H1 (cell line): ENCODE measurements at regions not wholly inside any gene's neighbourhood (a gene's known extent, or its start where the extent isn't known, plus 50 kb on each side); places are given as distances from the start of the nearest gene placed in this dataset.

Experiments
- CTCF ChIA-PET: fragments of 300-600 bp; sonication (Branson Sonifier 250); formaldehyde crosslinking; loops from one replicate; lab custom pipeline; 2021; ENCODE audit not compliant: partially characterized antibody; lab: Charles Lee
- POLR2A ChIA-PET: fragments of 300-600 bp; sonication (Branson Sonifier 250); formaldehyde crosslinking; loops from one replicate; lab custom pipeline; 2021; ENCODE audit warnings: inconsistent platforms; ENCODE audit not compliant: partially characterized antibody; lab: Charles Lee
- DNase-seq, 2 experiments: peaks; one replicate each; pipeline versions ENCODE4 v3.0.0 to v3.0.0-alpha.2; 2010 to 2022; ENCODE audit warnings: low spot score in 2 of 2, low read depth in 1 of 2, mixed read lengths in 1 of 2
- FAIRE-seq: peaks from 2 replicates; lab custom pipeline; 2011; peaks lifted over from hg19 to GRCh38; lab: Jason Lieb, UNC
- H2AFZ ChIP-seq: 2 replicates; pipeline ENCODE4 v1.8.1; 2012; ENCODE audit warnings: low read length, inconsistent platforms
- H2AK5ac ChIP-seq: 2 replicates; pipeline ENCODE4 v1.6.1; 2013; ENCODE audit warnings: low read depth, low read length
- H2BK120ac ChIP-seq: replicated peaks from 2 replicates; pipeline ENCODE3; 2013; ENCODE audit warnings: low read depth, low read length, inconsistent platforms
- H2BK12ac ChIP-seq: 2 replicates; pipeline ENCODE4 v1.6.1; 2013; ENCODE audit warnings: low read depth, low read length
- H2BK15ac ChIP-seq: 2 replicates; pipeline ENCODE4 v1.6.1; 2013; ENCODE audit warnings: low read length
- H2BK20ac ChIP-seq: 2 replicates; pipeline ENCODE4 v1.6.1; 2013; ENCODE audit warnings: low read length
- H2BK5ac ChIP-seq: 2 replicates; pipeline ENCODE4 v1.6.1; 2013; ENCODE audit warnings: low read depth, low read length
- H3K14ac ChIP-seq: 2 replicates; pipeline ENCODE4 v1.6.1; 2013; ENCODE audit warnings: inconsistent platforms; ENCODE audit not compliant: insufficient read length
- H3K18ac ChIP-seq: 2 replicates; pipeline ENCODE4 v1.6.1; 2013; ENCODE audit warnings: low read length; ENCODE audit errors: extremely low read depth
- H3K23ac ChIP-seq: 2 replicates; pipeline ENCODE4 v1.6.1; 2013; ENCODE audit warnings: inconsistent platforms; ENCODE audit not compliant: insufficient read length
- H3K23me2 ChIP-seq: 2 replicates; pipeline ENCODE4 v1.6.1; 2013; ENCODE audit warnings: low read depth, low read length
- H3K27ac ChIP-seq: 2 replicates; pipeline ENCODE4 v1.6.1; 2011; ENCODE audit warnings: low read depth, low read length, inconsistent platforms
- H3K27me3 ChIP-seq, 4 experiments: replicated peaks in 1 of 4; 1 replicate in 1 of 4; 2 replicates in 3 of 4; pipeline versions ENCODE4 v1.6.1 to v1.8.1; 2011 to 2013; ENCODE audit warnings: low read length in 3 of 4, mild to moderate bottlenecking in 3 of 4, inconsistent platforms in 2 of 4, mixed read lengths in 2 of 4, moderate library complexity in 1 of 4; ENCODE audit not compliant: control insufficient read depth in 3 of 4, insufficient read depth in 3 of 4; ENCODE audit errors: extremely low read depth in 1 of 4
- H3K36me3 ChIP-seq, 4 experiments: 2 replicates each; pipeline versions ENCODE4 v1.6.1 to v1.8.1; 2011 to 2013; ENCODE audit warnings: mild to moderate bottlenecking in 4 of 4, low read length in 3 of 4, moderate library complexity in 2 of 4, control low read depth in 1 of 4, inconsistent platforms in 1 of 4; ENCODE audit not compliant: insufficient read depth in 4 of 4, control insufficient read depth in 2 of 4
- H3K4ac ChIP-seq: replicated peaks from 2 replicates; pipeline ENCODE3; 2013; ENCODE audit warnings: low read length, low read depth, mixed read lengths, inconsistent platforms; ENCODE audit not compliant: insufficient read length
- H3K4me1 ChIP-seq, 4 experiments: replicated peaks in 1 of 4; 1 replicate in 1 of 4; 2 replicates in 3 of 4; pipeline versions ENCODE4 v1.6.1 to v1.8.1; 2011 to 2013; ENCODE audit warnings: low read length in 3 of 4, inconsistent platforms in 2 of 4, mixed read lengths in 1 of 4; ENCODE audit not compliant: insufficient read depth in 4 of 4, control insufficient read depth in 3 of 4
- H3K4me2 ChIP-seq, 2 experiments: 2 replicates each; pipeline versions ENCODE4 v1.6.1 to v1.8.1; 2011 to 2013; ENCODE audit warnings: low read depth in 2 of 2, low read length in 2 of 2, control low read depth in 1 of 2, inconsistent platforms in 1 of 2, mild to moderate bottlenecking in 1 of 2; ENCODE audit not compliant: insufficient read depth in 1 of 2
- H3K4me3 ChIP-seq, 4 experiments: fragments of 200-600, 300-600 bp in 1 of 4; sonication (generic), shearing (Covaris generic), sonication (Bioruptor Twin) in 1 of 4; 2 replicates each; pipeline versions ENCODE4 v1.5.1 to v1.8.1; 2011 to 2016; ENCODE audit warnings: low read length in 4 of 4, low read depth in 3 of 4, control low read depth in 2 of 4, inconsistent platforms in 2 of 4, mild to moderate bottlenecking in 2 of 4, mixed read lengths in 1 of 4, moderate library complexity in 1 of 4; ENCODE audit not compliant: insufficient read depth in 2 of 4; ENCODE audit errors: extremely low read depth in 1 of 4
- H3K56ac ChIP-seq: replicated peaks from 2 replicates; pipeline ENCODE3; 2013; ENCODE audit warnings: low read depth, mild to moderate bottlenecking, mixed read lengths, low read length, inconsistent platforms; ENCODE audit not compliant: insufficient read length
- H3K79me1 ChIP-seq: 2 replicates; pipeline ENCODE4 v1.6.1; 2013; ENCODE audit warnings: low read depth, low read length, control low read depth
- H3K79me2 ChIP-seq, 2 experiments: 2 replicates each; pipeline versions ENCODE4 v1.6.1 to v1.8.1; 2012 to 2013; ENCODE audit warnings: low read length in 2 of 2, mild to moderate bottlenecking in 2 of 2, inconsistent platforms in 1 of 2; ENCODE audit not compliant: insufficient read depth in 2 of 2, control insufficient read depth in 1 of 2
- H3K9ac ChIP-seq, 4 experiments: replicated peaks in 1 of 4; 1 replicate in 1 of 4; 2 replicates in 3 of 4; pipeline versions ENCODE4 v1.6.1 to v1.8.1; 2011 to 2013; ENCODE audit warnings: low read depth in 3 of 4, low read length in 3 of 4, control low read depth in 2 of 4, mild to moderate bottlenecking in 2 of 4, moderate library complexity in 2 of 4, inconsistent platforms in 1 of 4; ENCODE audit errors: extremely low read depth in 1 of 4
- H3K9me3 ChIP-seq, 2 experiments: 2 replicates each; pipeline versions ENCODE4 v1.6.1 to v1.8.1; 2012 to 2013; ENCODE audit warnings: mild to moderate bottlenecking in 2 of 2, moderate library complexity in 2 of 2, control low read depth in 1 of 2, inconsistent platforms in 1 of 2, low read depth in 1 of 2, low read length in 1 of 2, mixed read lengths in 1 of 2; ENCODE audit not compliant: insufficient read depth in 2 of 2
- H4K20me1 ChIP-seq, 2 experiments: replicated peaks in 1 of 2; 2 replicates each; pipeline versions ENCODE3 to v1.8.1; 2011 to 2013; ENCODE audit warnings: inconsistent platforms in 2 of 2, low read length in 2 of 2, mild to moderate bottlenecking in 1 of 2; ENCODE audit not compliant: insufficient read depth in 2 of 2, control insufficient read depth in 1 of 2
- H4K5ac ChIP-seq: 2 replicates; pipeline ENCODE4 v1.6.1; 2013; ENCODE audit warnings: low read length, low read depth, mixed read lengths, inconsistent platforms; ENCODE audit not compliant: insufficient read length
- H4K8ac ChIP-seq: 2 replicates; pipeline ENCODE4 v1.8.0; 2013; ENCODE audit warnings: mild to moderate bottlenecking, moderate library complexity, low read length, inconsistent platforms; ENCODE audit not compliant: insufficient read depth; ENCODE audit errors: extremely low read depth
- H4K91ac ChIP-seq: replicated peaks from 2 replicates; pipeline ENCODE3; 2013; ENCODE audit warnings: low read length, mixed read lengths, inconsistent platforms; ENCODE audit not compliant: insufficient read length
- ATF2 ChIP-seq: IDR thresholded peaks from 2 replicates; pipeline ENCODE4 v1.6.1; 2012; ENCODE audit warnings: low read length, inconsistent platforms
- GTF2F1 ChIP-seq: IDR thresholded peaks from 2 replicates; pipeline ENCODE4 v1.6.1; 2012; ENCODE audit warnings: low read depth, low read length, improper control_type of control experiment, borderline replicate concordance
- HDAC6 ChIP-seq: IDR thresholded peaks from one replicate; pipeline ENCODE4 v1.7.1; 2012; ENCODE audit warnings: low read depth, mild to moderate bottlenecking, inconsistent platforms, low read length, moderate library complexity
- JUND ChIP-seq: IDR thresholded peaks from 2 replicates; pipeline ENCODE4 v1.6.1; 2011; ENCODE audit warnings: mild to moderate bottlenecking, improper control_type of control experiment, low read length
- KDM1A ChIP-seq: fragments of 200-600, 300-600 bp; sonication (generic); IDR thresholded peaks from 2 replicates; pipeline ENCODE4 v1.7.1; 2016; ENCODE audit warnings: mild to moderate bottlenecking, low read length, borderline replicate concordance
- RAD21 ChIP-seq, 2 experiments: IDR thresholded peaks in 1 of 2; conservative IDR thresholded peaks in 1 of 2; 2 replicates each; pipeline ENCODE4 v1.6.1; 2011; ENCODE audit warnings: low read depth in 2 of 2, low read length in 2 of 2, improper control_type of control experiment in 1 of 2, inconsistent platforms in 1 of 2, mild to moderate bottlenecking in 1 of 2, moderate library complexity in 1 of 2
- SAP30 ChIP-seq: fragments of 300-600 bp; sonication (generic); IDR thresholded peaks from 2 replicates; pipeline ENCODE4 v1.7.1; 2012; ENCODE audit warnings: low read length, moderate library complexity, mild to moderate bottlenecking, inconsistent platforms; ENCODE audit not compliant: insufficient read depth, insufficient replicate concordance
- SIX5 ChIP-seq: IDR thresholded peaks from 2 replicates; pipeline ENCODE4 v1.6.1; 2011; ENCODE audit warnings: mild to moderate bottlenecking, low read depth, low read length
- SUZ12 ChIP-seq: fragments of 200-600 bp; sonication (generic); IDR thresholded peaks from 2 replicates; pipeline ENCODE4 v1.6.1; 2012; ENCODE audit warnings: mild to moderate bottlenecking, inconsistent platforms, low read length, moderate library complexity, mixed read lengths
- TBP ChIP-seq: IDR thresholded peaks from 2 replicates; pipeline ENCODE4 v1.6.1; 2011; ENCODE audit warnings: low read depth, low read length, improper control_type of control experiment
- TEAD4 ChIP-seq: IDR thresholded peaks from 2 replicates; pipeline ENCODE4 v1.6.1; 2012; ENCODE audit warnings: low read depth, low read length, inconsistent platforms, mixed read lengths
- USF2 ChIP-seq: IDR thresholded peaks from 2 replicates; pipeline ENCODE4 v1.6.1; 2011; ENCODE audit warnings: low read length, improper control_type of control experiment
- WGBS, 2 experiments: shearing (Covaris generic) in 1 of 2; methylation state at CpG; one replicate each; pipeline versions ENCODE4 v1.1.6 to v1.1.7; 2013 to 2015; ENCODE audit warnings: low lambda C conversion rate in 2 of 2, mixed read lengths in 2 of 2, inconsistent platforms in 1 of 2, low coverage in 1 of 2, missing lambda C conversion rate in 1 of 2; ENCODE audit not compliant: insufficient replicate concordance in 2 of 2, insufficient coverage in 1 of 2, insufficient read length in 1 of 2; ENCODE audit errors: extremely low coverage in 1 of 2, missing lambda C conversion rate in 1 of 2; 5-methylcytosine and 5-hydroxymethylcytosine counted together

GRCh38 chr19:29111576-29111975 lies 101.4 kb downstream of the UQCRFS1 start:
- no peak overlapping the region for H3K18ac ChIP-seq
- no peak for FAIRE-seq
- POLR2A ChIA-PET: no interaction called here
- no peak for TF ChIP-seq HDAC6
- TF ChIP-seq TBP: no peak
- no peak for TF ChIP-seq JUND
- TF ChIP-seq SIX5: no peak
- no peak for TF ChIP-seq SAP30
- TF ChIP-seq SUZ12: no peak
- TF ChIP-seq TEAD4: no peak
- TF ChIP-seq KDM1A: no peak
- TF ChIP-seq GTF2F1: no peak
- TF ChIP-seq RAD21 (IDR thresholded peaks at IDR 0.05 in 1 of 2, conservative IDR thresholded peaks at IDR 0.05 in 1 of 2; ENCODE audit: low read depth in 2 of 2, low read length in 2 of 2): no peak
- TF ChIP-seq USF2: no peak
- no peak for TF ChIP-seq ATF2

More at GRCh38 chr19:29111576-29111975, 101.4 kb downstream of the UQCRFS1 start:
- Histone ChIP-seq H3K4ac (no peak overlapping the region), H3K4me2 (no peak overlapping the region), H4K8ac (no peak overlapping the region), H3K36me3 (no peaks in the 10 kb centered on the region), H4K5ac (no peak overlapping the region), H3K27ac (no peak overlapping the region), H4K91ac (no peak overlapping the region), H2BK5ac (no peak overlapping the region), H3K4me1 (no peaks in the 10 kb centered on the region), H3K9me3 (no peaks in the 10 kb centered on the region), H2AK5ac (no peak overlapping the region), H3K79me1 (no peaks in the 10 kb centered on the region), H2BK20ac (no peak overlapping the region), H3K14ac (no peak overlapping the region), H2BK15ac (no peak overlapping the region), H3K79me2 (no peaks in the 10 kb centered on the region), H2BK12ac (no peak overlapping the region), H3K56ac (no peak overlapping the region), H3K23me2 (no peaks in the 10 kb centered on the region), H3K4me3 (no peak overlapping the region), H3K23ac (no peak overlapping the region), H3K9ac (no peak overlapping the region), H4K20me1 (no peaks in the 10 kb centered on the region), H2BK120ac (no peak overlapping the region), H2AFZ (no peak overlapping the region), H3K27me3 (no peaks in the 10 kb centered on the region)
- DNase-seq: no peak
- CTCF ChIA-PET: interaction anchor here (0.9 to 3.2 kb wide), 3 partner anchors 10 to 168 kb away, joined by 3 to 9 read pairs (median 3); no protein-coding TSS in a partner anchor
- 88% methylated on average over 6 of the region's 6 CpGs; no CpG with 5 or more reads in 1 of the 2 experiments for WGBS, 2 experiments
